SHP77 treated with DMSO at 0.1 percent for 48 hours (cell line): ENCODE measurements at regions not wholly inside any gene's neighbourhood (a gene's known extent, or its start where the extent isn't known, plus 50 kb on each side); places are given as distances from the start of the nearest gene placed in this dataset.
"Not testable (repeated sequence)": the region's sequence is repeated elsewhere in the genome, so short reads cannot be mapped to it uniquely, and the experiment has no call there.

ENCODE experiments used
- DNase-seq: peaks from one replicate; lab custom pipeline; 2025; lab: John Stamatoyannopoulos, UW

DNA sequence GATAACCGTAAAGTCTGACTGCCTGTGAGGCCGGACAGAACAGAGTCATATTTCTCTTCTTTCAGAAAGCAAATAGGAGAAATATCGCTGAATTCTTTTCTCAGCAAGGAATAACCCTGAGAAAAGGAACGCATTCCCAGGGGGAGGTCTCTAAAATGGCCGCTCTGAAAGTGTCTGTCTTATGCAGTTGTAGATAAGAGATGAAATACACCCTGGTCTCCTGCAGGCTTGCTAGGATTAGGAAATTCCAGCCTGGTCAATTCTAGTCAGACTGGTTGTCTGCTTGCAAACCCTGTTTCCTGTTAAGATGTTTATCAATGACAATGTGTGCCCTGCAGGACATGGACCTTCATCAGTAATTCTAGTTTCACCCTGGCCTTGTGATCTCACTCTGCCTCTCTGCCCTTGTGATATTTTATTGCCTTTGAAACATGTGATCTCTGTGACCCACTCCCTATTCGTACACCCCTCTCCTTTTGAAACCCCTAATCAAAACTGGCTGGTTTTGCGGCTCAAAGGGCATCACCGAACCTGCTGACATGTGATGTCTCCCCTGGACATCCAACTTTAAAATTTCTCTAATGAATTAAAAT, 934.8 kb upstream of the SPRY2 start:
- no peak for DNase-seq

DNA sequence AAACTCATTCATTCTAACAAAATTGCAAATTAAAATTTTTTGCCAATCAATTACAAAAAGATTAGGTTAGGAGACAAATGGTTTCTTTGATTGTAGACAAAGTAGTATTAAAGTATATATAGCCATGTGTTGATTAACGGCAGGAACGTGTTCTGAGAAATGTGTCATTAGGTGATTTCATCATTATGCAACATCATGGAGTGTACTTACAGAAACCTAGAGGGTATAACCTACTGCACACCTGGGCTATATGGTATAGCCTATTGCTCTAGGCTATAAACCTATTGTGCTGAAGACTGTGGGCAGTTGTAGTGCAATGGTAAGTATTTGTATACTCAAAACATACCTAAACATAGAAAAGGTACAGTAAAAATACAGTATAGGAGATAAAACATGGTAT, 906.8 kb upstream of the SPRY2 start:
- DNase-seq = no peak

GRCh38 chr13:81246556-81246955, 905.6 kb upstream of the SPRY2 start:
- DNase-seq = no peak

GRCh38 chr13:81244011-81244410, 903.1 kb upstream of the SPRY2 start:
- no peak for DNase-seq

DNA sequence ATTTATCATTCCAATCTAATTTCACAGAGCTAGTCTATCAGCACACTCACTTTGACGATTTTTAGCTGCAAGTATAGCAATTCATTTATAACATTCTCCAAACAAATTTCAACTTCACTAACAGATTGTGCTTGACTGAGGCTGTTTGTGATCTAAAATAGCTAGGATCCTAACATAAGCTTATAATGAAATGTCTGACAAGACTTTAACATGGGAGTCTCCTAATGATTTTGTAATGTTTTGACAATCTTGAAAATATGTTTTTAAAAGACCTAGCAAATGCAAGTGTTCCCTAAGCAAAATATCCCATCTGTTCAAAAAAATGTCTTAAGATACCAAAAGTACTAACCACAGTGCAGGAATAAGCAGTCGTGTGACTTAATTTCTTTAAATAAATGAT, 889.5 kb upstream of the SPRY2 start:
- no peak for DNase-seq

DNA sequence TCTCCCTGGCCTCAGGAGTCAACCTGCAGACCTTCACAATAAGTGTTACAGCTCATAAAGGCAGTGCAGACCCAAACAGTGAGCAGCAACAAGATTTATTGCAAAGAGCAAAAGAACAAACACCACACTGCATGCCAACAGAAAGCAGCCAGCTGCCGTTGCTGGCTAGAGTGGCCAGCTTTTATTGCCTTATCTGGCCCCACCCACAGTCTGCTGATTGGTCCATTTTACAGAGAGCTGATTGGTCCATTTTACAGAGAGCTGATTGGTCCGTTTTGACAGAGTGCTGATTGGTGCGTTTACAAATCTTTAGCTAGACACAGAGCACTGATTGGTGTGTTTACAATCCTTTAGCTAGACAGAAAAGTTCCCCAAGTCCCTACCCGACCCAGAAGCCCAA, 885.9 kb upstream of the SPRY2 start:
- DNase-seq = not testable (repeated sequence)

DNA sequence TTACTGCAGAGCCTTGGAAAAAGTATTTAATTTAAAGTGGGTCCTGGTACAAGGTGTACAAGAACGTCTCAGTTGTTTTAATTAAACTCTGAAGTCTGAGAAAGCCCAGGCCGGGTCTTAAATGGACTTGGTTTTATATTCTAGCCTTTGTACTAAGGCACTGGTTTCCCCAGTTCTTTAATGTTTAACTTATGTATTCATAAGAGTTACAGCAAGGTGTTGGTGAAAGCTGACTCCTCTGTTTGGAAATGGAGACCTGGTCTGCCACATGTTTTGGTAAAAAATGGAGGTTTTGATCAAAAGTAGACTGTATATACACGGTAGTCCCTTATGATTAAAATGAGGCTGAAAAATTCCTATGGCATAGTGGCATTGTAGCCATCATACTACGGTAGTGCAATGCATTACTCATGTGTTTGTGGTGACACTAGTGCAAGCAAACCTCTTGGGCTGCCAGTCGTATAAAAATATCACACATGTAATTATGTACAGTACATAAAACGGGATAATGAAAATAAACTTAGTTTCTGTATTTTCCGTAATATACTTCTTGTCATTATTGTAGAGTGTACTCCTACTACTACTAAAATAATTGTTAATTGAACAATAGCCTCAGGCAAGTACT, 883.4 kb upstream of the SPRY2 start:
- DNase-seq = no peak

- DNase-seq = no peak
Observed at GRCh38 chr13:81223778-81224177, 882.9 kb upstream of the SPRY2 start.

DNA sequence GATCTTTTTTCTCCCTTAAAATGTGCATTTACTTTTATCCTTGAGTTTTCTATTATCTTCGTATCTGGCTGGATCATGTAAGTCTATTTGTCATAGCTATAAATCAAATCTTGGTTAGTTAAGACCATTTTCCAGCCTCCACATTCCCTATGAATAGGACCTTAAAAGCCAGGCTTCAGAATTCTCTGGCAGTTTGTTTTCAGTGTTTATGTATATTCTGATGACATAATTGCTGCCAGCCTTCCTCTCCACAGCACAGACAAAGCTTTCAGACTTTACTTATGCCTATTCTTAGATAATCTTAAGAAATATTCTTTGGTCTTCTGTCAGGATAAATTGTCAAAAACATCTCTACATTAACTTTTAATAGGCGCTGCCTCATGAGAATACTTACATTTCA, 870.8 kb upstream of the SPRY2 start:
- DNase-seq = no peak

GRCh38 chr13:81207636-81208035, 866.7 kb upstream of the SPRY2 start:
- DNase-seq = no peak

DNA sequence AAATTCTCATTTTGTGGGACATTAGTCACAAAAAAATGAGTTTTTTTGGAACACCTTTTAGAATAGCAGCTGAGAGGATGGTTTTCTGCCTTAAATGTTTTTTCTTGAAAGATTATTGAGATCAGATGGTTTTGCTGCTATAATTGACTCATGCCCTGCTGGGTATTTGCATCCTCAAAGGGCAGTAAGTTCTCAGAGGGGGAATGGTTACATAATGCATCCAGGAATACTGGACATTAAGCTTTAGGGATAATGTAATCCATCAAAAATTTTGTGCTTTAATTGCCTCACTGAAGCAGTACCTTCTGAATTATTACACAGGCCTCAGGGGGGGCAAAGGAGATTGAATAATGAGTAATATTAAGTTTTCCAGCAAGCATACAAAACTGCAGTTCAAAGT, 866.3 kb upstream of the SPRY2 start:
- no peak for DNase-seq

- DNase-seq = no peak
Observed at GRCh38 chr13:81203783-81204182, 862.9 kb upstream of the SPRY2 start.

DNA sequence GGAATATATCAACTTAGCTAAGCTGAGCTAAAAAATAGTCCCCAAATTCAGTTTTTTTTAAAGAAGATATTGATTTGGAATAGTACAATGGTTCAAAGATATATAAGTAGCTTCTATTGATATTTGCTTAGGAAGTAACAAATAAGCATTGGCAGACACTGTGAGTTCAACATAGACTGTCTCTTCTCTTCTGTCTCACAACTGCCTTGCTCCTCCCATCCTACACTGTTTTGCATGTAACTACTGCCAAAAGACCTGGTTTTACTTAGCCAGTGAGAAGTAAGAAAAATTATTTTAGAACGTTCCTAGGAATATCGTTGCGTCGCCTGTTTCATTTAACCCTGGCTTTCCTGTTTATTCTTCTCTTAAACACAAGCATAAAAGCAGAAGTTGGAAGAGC, 859.0 kb upstream of the SPRY2 start:
- DNase-seq = no peak

GRCh38 chr13:81197966-81198365, 857.0 kb upstream of the SPRY2 start:
- no peak for DNase-seq

GRCh38 chr13:81197483-81197882, 856.6 kb upstream of the SPRY2 start:
- DNase-seq = no peak

- no peak for DNase-seq
Observed at GRCh38 chr13:81194362-81194761, 853.4 kb upstream of the SPRY2 start.

DNA sequence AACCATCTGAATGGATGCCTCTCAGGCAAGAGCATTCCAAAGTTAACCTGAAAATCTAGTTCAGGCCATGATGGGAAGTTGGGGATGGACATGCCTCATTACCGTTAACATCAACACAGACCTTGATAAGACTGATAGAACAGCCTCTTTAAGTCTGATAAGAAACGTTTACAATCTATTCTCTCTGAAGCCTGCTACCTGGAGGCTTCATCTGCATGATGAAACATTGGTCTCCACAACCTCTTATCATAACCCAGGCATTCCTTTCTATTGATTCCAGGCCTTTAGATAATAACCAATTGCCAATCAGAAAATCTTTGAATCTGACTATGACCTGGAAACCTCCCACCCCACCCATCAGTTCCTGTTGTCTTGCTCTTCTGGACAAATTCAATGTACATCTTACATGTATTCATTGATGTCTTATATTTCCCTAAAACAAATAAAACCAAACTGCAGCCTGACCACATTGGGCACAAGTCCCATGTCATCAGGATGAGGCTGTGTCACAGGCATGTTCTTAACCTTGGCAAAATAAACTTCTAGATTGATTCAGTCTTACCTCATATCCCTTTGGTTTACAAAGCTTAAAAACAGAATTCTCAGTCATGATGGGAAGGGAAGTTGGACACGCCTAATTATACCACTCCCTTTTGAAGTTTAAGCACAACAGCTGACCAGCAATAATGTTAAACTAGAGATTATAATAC, 843.8 kb upstream of the SPRY2 start:
- no peak for DNase-seq

DNA sequence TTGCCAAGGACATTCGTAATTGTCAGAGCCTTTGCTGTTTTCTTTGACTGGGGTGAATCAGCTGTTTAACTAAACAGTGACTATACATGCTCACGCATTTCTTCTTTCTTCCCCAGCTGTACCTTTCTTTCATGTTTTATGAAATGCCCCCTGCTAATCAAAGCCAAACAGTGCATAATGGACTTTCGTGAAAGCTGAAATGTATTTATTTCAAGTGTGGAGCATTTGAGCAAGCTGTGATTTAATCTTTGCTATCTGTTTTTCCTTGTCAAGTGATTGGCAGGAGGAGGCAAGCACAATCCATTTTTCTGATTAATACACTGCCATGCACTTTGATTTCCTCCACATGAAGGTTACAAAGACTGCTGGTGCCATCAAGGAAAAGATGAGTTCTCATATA, 831.7 kb upstream of the SPRY2 start:
- no peak for DNase-seq

- DNase-seq = no peak
Observed at GRCh38 chr13:81171065-81171647, 830.2 kb upstream of the SPRY2 start.

GRCh38 chr13:81163823-81164222, 822.9 kb upstream of the SPRY2 start:
- DNase-seq = not testable (repeated sequence)

DNA sequence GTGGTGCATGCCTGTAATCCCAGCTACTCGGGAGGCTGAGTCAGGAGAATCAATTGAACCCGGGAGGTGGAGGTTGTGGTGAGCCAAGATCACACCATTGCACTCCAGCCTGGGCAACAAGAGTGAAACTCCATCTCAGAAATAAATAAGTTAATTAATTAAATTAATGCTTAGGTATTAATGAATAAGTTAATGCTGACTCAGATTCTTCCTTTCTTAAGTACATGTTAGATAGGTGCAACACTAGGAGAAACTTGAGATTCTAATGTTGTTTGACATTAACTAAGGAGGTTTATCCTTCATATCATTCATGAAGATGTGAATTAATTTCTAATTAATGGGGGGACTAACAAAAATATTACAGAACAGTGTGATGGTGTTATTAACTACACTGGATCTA, 812.6 kb upstream of the SPRY2 start:
- DNase-seq = no peak

DNA sequence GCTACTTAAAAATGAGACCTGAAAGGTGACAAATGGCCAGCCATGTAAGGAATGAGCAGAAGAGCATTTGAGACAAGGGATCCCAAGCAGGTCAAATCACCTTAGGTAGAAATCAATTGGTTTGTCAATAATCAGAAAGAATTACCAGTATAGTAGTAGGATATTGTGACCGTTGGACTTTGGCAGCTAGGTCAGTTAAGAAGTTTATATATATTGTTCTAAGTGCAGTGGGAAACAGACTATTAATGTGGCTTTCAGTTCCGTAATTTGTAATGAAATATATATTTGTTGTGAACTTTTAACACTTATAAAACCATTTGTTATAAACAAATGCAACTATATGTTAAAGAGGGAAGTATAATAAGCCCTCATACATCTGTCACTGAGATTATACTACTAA, 807.9 kb upstream of the SPRY2 start:
- DNase-seq = no peak

DNA sequence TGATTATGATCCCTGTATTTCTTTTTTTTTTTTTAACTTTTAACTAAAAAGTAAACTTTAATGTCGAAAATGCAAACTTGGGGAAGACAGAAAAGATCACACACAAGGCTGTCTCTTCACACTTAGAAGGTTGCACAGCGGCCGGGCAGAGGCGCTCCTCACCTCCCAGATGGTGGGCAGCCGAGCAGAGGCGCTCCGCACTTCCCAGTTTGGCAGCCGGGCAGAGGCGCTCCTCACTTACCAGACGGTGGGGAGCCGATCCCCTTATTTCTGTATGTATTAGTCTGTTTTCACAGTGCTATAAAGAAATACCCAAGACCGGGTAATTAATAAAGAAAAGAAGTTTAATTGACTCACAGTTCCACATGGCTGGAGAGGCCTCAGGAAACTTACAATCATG, 805.6 kb upstream of the SPRY2 start:
- DNase-seq = not testable (repeated sequence)
